Osteoblast (primary cell): ENCODE measurements at regions not wholly inside any gene's neighbourhood (a gene's known extent, or its start where the extent isn't known, plus 50 kb on each side); places are given as distances from the start of the nearest gene placed in this dataset.

Experiments used
- DNase-seq: peaks from one replicate; pipeline ENCODE4 v3.0.0; 2011; ENCODE audit warnings: low spot score, mixed read lengths; ENCODE audit not compliant: insufficient read length; ENCODE audit errors: missing footprints
- H2AFZ ChIP-seq: 2 replicates; pipeline ENCODE4 v1.6.0; 2011; ENCODE audit warnings: mild to moderate bottlenecking, low read length
- H3K27ac ChIP-seq: 2 replicates; pipeline ENCODE4 v1.5.1; 2011; ENCODE audit warnings: mild to moderate bottlenecking, low read depth, low read length, moderate library complexity
- H3K27me3 ChIP-seq: 2 replicates; pipeline ENCODE4 v1.6.0; 2012; ENCODE audit warnings: mild to moderate bottlenecking, control low read depth, inconsistent platforms, low read length, moderate library complexity; ENCODE audit not compliant: insufficient read depth
- H3K36me3 ChIP-seq: 2 replicates; pipeline ENCODE4 v1.5.1; 2011; ENCODE audit warnings: mild to moderate bottlenecking, low read length, control low read depth, moderate library complexity; ENCODE audit not compliant: insufficient read depth
- H3K4me1 ChIP-seq: 2 replicates; pipeline ENCODE4 v1.5.1; 2011; ENCODE audit warnings: mild to moderate bottlenecking, low read length, control low read depth, moderate library complexity; ENCODE audit not compliant: insufficient read depth
- H3K4me2 ChIP-seq: 2 replicates; pipeline ENCODE4 v1.6.0; 2011; ENCODE audit warnings: mild to moderate bottlenecking, low read length; ENCODE audit not compliant: insufficient read depth
- H3K4me3 ChIP-seq: fragments of 200-600 bp; sonication (generic); 3 replicates; pipeline ENCODE4 v1.5.1; 2012; ENCODE audit warnings: mild to moderate bottlenecking, low read length, inconsistent platforms; ENCODE audit not compliant: insufficient read depth
- H3K79me2 ChIP-seq: 2 replicates; pipeline ENCODE4 v1.6.0; 2012; ENCODE audit warnings: mild to moderate bottlenecking, low read length, control low read depth, inconsistent platforms; ENCODE audit not compliant: insufficient read depth
- H3K9me3 ChIP-seq: 2 replicates; pipeline ENCODE4 v1.5.1; 2011; ENCODE audit warnings: low read depth, low read length, control low read depth
- H4K20me1 ChIP-seq: 2 replicates; pipeline ENCODE4 v1.6.0; 2012; ENCODE audit warnings: mild to moderate bottlenecking, low read length, control low read depth; ENCODE audit not compliant: insufficient read depth
- TF ChIP-seq, protein P1 (sequence below): IDR thresholded peaks from 2 replicates; pipeline ENCODE4 v1.5.1; 2011; ENCODE audit warnings: mild to moderate bottlenecking, low read depth, low read length, moderate library complexity; ENCODE audit errors: extremely low read depth

GRCh38 chr14:46147452-46147851, 504.1 kb downstream of the RPL10L start:
- no peaks in the 10 kb centered on the region for H3K27me3 ChIP-seq
- H3K36me3 ChIP-seq, result no peaks in the 10 kb centered on the region
- H3K27ac ChIP-seq, result no peak overlapping the region
- TF ChIP-seq, protein P1, sequence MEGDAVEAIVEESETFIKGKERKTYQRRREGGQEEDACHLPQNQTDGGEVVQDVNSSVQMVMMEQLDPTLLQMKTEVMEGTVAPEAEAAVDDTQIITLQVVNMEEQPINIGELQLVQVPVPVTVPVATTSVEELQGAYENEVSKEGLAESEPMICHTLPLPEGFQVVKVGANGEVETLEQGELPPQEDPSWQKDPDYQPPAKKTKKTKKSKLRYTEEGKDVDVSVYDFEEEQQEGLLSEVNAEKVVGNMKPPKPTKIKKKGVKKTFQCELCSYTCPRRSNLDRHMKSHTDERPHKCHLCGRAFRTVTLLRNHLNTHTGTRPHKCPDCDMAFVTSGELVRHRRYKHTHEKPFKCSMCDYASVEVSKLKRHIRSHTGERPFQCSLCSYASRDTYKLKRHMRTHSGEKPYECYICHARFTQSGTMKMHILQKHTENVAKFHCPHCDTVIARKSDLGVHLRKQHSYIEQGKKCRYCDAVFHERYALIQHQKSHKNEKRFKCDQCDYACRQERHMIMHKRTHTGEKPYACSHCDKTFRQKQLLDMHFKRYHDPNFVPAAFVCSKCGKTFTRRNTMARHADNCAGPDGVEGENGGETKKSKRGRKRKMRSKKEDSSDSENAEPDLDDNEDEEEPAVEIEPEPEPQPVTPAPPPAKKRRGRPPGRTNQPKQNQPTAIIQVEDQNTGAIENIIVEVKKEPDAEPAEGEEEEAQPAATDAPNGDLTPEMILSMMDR, result no peak
- DNase-seq, result no peak
- H4K20me1 ChIP-seq, result no peaks in the 10 kb centered on the region
- no peak overlapping the region for H3K4me3 ChIP-seq
- H3K4me2 ChIP-seq, result no peak overlapping the region
- no peaks in the 10 kb centered on the region for H3K79me2 ChIP-seq
- H3K9me3 ChIP-seq, result no peaks in the 10 kb centered on the region
- no peak overlapping the region for H2AFZ ChIP-seq
- H3K4me1 ChIP-seq, result no peaks in the 10 kb centered on the region

GRCh38 chr14:46147024-46147423, 504.6 kb downstream of the RPL10L start:
- H3K27me3 ChIP-seq, result no peaks in the 10 kb centered on the region
- TF ChIP-seq, protein P1, result no peak
- H3K9me3 ChIP-seq, result no peaks in the 10 kb centered on the region
- H3K4me1 ChIP-seq, result no peaks in the 10 kb centered on the region
- H3K79me2 ChIP-seq, result no peaks in the 10 kb centered on the region
- H4K20me1 ChIP-seq, result no peaks in the 10 kb centered on the region
- H2AFZ ChIP-seq, result no peak overlapping the region
- H3K27ac ChIP-seq, result no peak overlapping the region
- no peak overlapping the region for H3K4me3 ChIP-seq
- no peaks in the 10 kb centered on the region for H3K36me3 ChIP-seq
- H3K4me2 ChIP-seq, result no peak overlapping the region
- DNase-seq, result no peak

GRCh38 chr14:46140445-46140844, 511.1 kb downstream of the RPL10L start:
- Histone ChIP-seq H3K27ac (no peak overlapping the region), H3K4me1 (no peaks in the 10 kb centered on the region), H3K27me3 (no peaks in the 10 kb centered on the region), H3K4me3 (no peak overlapping the region), H2AFZ (no peak overlapping the region), H3K79me2 (no peaks in the 10 kb centered on the region), H3K9me3 (no peaks in the 10 kb centered on the region), H4K20me1 (no peaks in the 10 kb centered on the region), H3K36me3 (no peaks in the 10 kb centered on the region), H3K4me2 (no peak overlapping the region)
- TF ChIP-seq, protein P1, result no peak
- DNase-seq, result no peak

- Histone ChIP-seq H3K4me2 (no peak overlapping the region), H3K79me2 (no peaks in the 10 kb centered on the region), H3K27me3 (no peaks in the 10 kb centered on the region), H3K4me1 (no peaks in the 10 kb centered on the region), H3K4me3 (no peak overlapping the region), H3K9me3 (no peaks in the 10 kb centered on the region), H4K20me1 (no peaks in the 10 kb centered on the region), H2AFZ (no peak overlapping the region), H3K36me3 (no peaks in the 10 kb centered on the region), H3K27ac (no peak overlapping the region)
- DNase-seq, result no peak
- TF ChIP-seq, protein P1, result no peak
These were observed 511.9 kb downstream of the RPL10L start for GRCh38 chr14:46139649-46140048.
